ENCODE measurements at regions not wholly inside any gene's neighbourhood (a gene's known extent, or its start where the extent isn't known, plus 50 kb on each side); places are given as distances from the start of the nearest gene placed in this dataset.

GRCh38 chr7:155864991-155865690, 52.9 kb upstream of the SHH start:
- no peak overlapping the region for H3K27ac ChIP-seq
- no peak for TF ChIP-seq CTCF (IDR thresholded peaks at IDR 0.05)
- peak; percentile 58 for DNase-seq (ENCODE audit: low spot score)
- no peak overlapping the region for H3K4me3 ChIP-seq

GRCh38 chr7:155864271-155864985, 52.2 kb upstream of the SHH start:
- H3K27ac ChIP-seq, result no peak overlapping the region
- H3K4me3 ChIP-seq, result no peak overlapping the region
- peak; percentile 50 for DNase-seq (ENCODE audit: low spot score)
- no peak for TF ChIP-seq CTCF (IDR thresholded peaks at IDR 0.05)

- H3K27ac ChIP-seq, result no peak overlapping the region
- DNase-seq (ENCODE audit: low spot score), result peak; percentile 45
- no peak for TF ChIP-seq CTCF (IDR thresholded peaks at IDR 0.05)
- H3K4me3 ChIP-seq, result no peak overlapping the region
These were observed 51.5 kb upstream of the SHH start for GRCh38 chr7:155863721-155864151.

- Histone ChIP-seq H3K27ac (no peak overlapping the region), H3K4me3 (no peak overlapping the region)
- no peak for TF ChIP-seq CTCF (IDR thresholded peaks at IDR 0.05)
- DNase-seq (ENCODE audit: low spot score), result peak; percentile 29
These were observed 50.0 kb upstream of the SHH start for GRCh38 chr7:155862123-155862892.

Data from coronary artery (tissue), 2 donors.